ENCODE measurements at regions not wholly inside any gene's neighbourhood (a gene's known extent, or its start where the extent isn't known, plus 50 kb on each side); places are given as distances from the start of the nearest gene placed in this dataset.
A peak's percentile ranks its signal among the peaks of the same experiment; 100 is the strongest.

- no peak for DNase-seq (ENCODE audit: low spot score)
- TF ChIP-seq, protein P1, sequence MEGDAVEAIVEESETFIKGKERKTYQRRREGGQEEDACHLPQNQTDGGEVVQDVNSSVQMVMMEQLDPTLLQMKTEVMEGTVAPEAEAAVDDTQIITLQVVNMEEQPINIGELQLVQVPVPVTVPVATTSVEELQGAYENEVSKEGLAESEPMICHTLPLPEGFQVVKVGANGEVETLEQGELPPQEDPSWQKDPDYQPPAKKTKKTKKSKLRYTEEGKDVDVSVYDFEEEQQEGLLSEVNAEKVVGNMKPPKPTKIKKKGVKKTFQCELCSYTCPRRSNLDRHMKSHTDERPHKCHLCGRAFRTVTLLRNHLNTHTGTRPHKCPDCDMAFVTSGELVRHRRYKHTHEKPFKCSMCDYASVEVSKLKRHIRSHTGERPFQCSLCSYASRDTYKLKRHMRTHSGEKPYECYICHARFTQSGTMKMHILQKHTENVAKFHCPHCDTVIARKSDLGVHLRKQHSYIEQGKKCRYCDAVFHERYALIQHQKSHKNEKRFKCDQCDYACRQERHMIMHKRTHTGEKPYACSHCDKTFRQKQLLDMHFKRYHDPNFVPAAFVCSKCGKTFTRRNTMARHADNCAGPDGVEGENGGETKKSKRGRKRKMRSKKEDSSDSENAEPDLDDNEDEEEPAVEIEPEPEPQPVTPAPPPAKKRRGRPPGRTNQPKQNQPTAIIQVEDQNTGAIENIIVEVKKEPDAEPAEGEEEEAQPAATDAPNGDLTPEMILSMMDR (IDR thresholded peaks at IDR 0.05; ENCODE audit: extremely low read depth, insufficient read depth, missing control alignments): no peak
- in situ Hi-C loops (cut with MboI; ENCODE audit: low pct_unique_long_range_greater_than_20kb, low sequenced_read_pairs, unreplicated experiment): no loop called here
Observed at GRCh38 chr2:38187541-38188011, 111.6 kb upstream of the CYP1B1 start.

DNA sequence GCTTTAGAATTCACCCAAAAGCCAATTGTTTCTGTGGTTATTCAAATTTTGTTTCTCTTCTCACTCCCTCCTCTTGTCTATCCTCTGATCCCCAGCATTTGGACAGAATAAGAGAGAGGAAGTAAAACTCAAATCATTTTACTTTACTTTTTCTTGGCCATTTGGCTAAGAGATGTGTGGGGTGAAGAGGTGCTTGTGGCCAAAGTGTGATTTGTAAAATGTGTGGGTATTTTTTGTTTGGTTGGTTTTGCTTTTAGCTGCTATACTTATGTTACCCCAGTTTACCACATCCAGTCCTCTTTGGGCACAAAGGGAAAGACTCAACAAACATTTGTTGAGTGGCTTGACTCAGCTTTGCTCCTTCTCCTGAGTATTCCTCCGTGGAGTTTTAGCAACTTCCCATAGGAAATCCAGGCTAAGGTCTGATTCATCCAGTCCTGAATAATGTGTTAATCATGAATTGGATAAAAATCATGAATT is 109.1 kb upstream of the CYP1B1 start:
- in situ Hi-C loops (cut with MboI; ENCODE audit: low pct_unique_long_range_greater_than_20kb, low sequenced_read_pairs, unreplicated experiment): no loop called here
- TF ChIP-seq, protein P1 (IDR thresholded peaks at IDR 0.05; ENCODE audit: extremely low read depth, insufficient read depth, missing control alignments): no peak
- DNase-seq (ENCODE audit: low spot score): peak; percentile 49

DNA sequence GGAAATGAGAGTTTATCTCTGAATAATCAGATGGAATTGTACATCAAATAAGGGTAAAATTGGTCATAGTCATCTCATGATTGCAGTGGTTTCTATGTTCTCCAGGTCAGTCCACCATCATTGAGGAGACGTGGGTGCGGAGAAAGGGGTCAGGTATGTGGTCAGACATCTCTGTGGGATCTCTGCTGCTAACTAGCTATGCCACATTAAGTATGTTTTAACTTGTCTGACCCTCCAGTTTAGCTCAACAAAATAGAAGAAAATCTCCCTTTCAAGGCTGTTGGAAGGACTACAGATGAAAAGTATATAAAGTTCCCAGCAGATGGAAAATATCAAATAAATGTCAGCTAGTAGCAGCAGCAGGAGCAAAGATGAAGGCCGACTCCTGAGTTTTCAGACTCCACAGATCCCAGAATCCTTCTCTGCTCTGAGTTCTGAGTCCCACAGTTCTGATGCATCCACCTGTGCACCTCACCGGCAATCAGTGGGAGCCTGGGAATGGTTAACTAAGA is 106.6 kb upstream of the CYP1B1 start:
- in situ Hi-C loops (cut with MboI; ENCODE audit: low pct_unique_long_range_greater_than_20kb, low sequenced_read_pairs, unreplicated experiment): no loop called here
- TF ChIP-seq, protein P1 (IDR thresholded peaks at IDR 0.05; ENCODE audit: extremely low read depth, insufficient read depth, missing control alignments): no peak
- no peak for DNase-seq (ENCODE audit: low spot score)

GRCh38 chr2:38181806-38182491 is 106.0 kb upstream of the CYP1B1 start:
- DNase-seq (ENCODE audit: low spot score): no peak
- in situ Hi-C loops (cut with MboI; ENCODE audit: low pct_unique_long_range_greater_than_20kb, low sequenced_read_pairs, unreplicated experiment): no loop called here
- TF ChIP-seq, protein P1 (IDR thresholded peaks at IDR 0.05; ENCODE audit: extremely low read depth, insufficient read depth, missing control alignments): no peak

DNA sequence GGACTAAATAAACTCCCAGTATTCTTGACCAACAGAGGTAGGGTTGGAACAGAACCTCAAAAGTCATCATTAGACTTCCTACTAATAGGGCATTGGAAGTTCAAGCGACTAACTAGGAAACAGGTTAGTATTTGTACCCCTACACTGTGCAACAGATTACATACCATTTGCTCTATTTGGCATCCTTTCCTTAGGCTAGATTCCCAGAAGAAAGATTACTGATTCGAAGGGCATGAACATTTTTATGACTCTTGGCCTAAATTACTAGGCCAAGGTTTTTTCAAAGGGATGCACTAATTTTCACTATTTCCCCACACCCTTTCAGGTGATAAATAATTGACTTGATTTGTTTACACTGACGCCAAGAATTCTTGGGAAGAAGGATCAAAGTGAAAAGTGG is 104.8 kb upstream of the CYP1B1 start:
- TF ChIP-seq, protein P1 (IDR thresholded peaks at IDR 0.05; ENCODE audit: extremely low read depth, insufficient read depth, missing control alignments): no peak
- DNase-seq (ENCODE audit: low spot score): no peak
- in situ Hi-C loops (cut with MboI; ENCODE audit: low pct_unique_long_range_greater_than_20kb, low sequenced_read_pairs, unreplicated experiment): no loop called here

DNA sequence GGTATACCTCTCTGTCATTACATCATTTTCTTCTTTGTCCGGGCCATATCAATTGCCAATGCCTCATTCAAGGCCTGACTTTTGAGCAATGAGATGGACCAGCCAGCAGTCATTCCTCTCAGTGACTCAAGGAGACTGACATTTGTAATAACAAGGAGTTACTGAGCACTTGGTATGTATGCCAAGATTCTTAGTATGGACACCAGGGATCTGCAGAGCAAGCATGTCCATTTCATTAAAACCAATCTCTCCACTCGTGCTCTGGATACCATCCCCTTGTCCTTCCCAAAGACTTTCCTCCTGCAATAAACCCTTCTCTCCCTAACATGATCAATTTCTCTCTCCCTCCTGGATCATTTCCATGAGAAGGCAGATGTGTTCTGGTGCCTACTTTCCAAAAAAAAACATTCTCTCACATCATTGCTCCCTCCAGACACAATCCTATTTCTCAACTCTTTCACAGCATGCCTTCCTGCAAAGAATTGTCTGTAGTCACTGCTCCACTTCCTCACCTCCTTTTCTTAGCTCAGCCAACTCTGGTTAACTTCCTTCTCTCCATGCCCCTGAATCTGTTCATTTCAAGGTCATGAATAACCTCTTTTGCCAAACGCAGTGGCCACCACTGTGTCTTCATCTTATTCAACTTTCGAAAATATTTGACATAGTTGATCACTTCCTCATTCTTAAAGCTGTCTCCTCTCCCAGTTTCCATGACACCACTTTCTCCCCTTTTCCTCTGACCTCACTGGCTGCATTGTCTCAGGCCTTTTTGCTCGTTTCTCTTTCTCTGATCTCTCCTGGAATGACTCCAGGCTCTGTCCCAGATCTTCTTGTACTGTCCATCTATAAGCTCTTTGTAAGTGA is 102.8 kb upstream of the CYP1B1 start:
- DNase-seq (ENCODE audit: low spot score): no peak
- in situ Hi-C loops (cut with MboI; ENCODE audit: low pct_unique_long_range_greater_than_20kb, low sequenced_read_pairs, unreplicated experiment): no loop called here
- TF ChIP-seq, protein P1 (IDR thresholded peaks at IDR 0.05; ENCODE audit: extremely low read depth, insufficient read depth, missing control alignments): no peak

All from GM13977 (cell line).